CD4-positive, alpha-beta T cell treated with Interleukin-10 for 1 hour (primary cell): ENCODE measurements at regions not wholly inside any gene's neighbourhood (a gene's known extent, or its start where the extent isn't known, plus 50 kb on each side); places are given as distances from the start of the nearest gene placed in this dataset.
"Not testable (repeated sequence)": the region's sequence is repeated elsewhere in the genome, so short reads cannot be mapped to it uniquely, and the experiment has no call there.

Source experiments
- DNase-seq: peaks from one replicate; pipeline ENCODE4 v3.0.0-alpha.2; 2020

DNA sequence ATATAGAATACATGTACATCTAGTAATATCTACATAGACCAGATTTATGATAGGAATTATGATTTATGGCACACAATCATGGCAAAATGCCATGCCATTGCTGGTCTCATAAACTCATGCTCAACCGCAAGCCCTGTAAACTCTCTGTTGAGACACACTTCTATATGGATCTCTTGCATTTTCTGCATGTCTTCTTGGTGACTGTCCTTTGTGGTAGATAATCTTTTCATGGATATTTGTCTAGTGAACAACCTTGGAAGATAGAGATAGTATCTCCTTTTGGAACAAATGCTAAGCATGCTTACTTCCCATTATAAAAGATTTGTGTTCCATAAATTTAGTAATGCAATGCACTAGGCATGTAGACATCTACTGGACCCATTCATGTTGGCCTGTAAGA, 328.0 kb downstream of the NAF1 start:
- no peak for DNase-seq

DNA sequence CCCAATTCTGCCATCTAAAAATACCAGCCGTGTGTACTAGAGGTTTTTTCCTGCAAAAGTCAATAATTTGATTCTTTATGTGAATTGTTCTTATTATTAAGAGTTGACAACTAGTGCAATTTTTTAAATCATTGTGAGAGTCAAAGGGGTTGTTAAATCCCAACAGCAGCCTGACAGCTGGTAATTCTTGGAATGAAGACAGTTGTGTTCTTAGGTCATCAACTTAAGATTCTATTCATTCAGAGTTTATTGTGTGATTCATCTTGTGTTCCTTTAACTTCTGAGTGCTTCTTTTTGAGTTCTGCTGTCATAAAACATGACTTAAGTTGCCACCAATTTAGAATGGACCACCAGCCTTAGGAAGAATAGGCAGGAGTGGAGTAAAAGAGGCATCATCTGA, 329.0 kb downstream of the NAF1 start:
- DNase-seq, result no peak

DNA sequence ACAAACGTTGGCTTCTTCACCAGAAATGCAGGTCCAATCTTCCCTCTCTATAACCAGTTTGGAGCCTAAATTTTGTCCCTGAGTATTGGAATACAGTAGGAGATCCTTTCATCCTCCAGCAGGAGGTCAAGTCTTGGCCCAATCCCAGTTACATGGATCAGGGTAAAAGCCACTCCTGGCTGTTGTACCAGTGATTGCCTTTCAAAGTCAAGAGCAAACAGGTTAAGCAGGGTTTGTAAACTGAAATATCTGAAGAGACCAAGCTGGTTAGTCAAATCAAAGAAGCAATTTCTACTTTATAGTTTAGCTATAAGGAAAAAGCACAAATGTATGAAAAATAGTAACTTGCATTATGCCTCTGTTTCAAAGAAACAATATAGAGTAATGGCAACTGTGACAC, 329.4 kb downstream of the NAF1 start:
- DNase-seq, result no peak

DNA sequence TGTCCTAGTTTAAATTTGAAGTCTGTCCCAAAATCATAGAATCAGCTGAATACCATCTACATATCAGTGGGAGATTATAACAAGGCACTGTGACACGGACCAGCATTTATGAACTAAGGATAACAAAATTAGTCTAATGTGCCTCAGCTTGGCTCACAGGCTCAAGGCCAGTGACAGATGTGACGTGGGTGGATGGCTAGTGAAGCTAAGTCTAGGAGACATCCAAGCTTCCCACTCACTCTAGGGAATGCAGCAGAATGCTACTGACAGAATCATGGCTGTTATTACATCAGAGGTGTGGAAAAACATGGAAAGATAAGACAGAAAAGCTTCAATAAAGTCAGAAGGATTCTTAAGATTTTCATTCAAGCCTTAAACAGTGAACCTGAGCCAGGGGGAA, 329.9 kb downstream of the NAF1 start:
- no peak for DNase-seq

DNA sequence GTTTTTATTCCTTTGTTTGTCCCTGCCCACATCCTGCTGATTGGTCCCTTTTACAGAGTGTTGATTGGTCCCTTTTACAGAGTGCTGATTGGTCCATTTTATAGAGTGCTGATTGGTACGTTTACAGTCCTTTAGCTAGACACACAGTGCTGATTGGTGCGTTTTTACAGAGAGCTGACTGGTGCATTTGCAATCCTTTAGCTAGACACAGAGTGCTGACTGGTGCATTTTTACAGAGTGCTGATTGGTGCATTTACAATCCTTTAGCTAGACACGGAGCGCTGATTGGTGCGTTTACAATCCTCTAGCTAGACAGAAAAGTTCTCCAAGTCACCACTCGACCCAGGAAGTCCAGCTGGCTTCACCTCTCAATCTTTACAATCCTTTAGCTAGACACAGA, 330.4 kb downstream of the NAF1 start:
- not testable (repeated sequence) for DNase-seq

DNA sequence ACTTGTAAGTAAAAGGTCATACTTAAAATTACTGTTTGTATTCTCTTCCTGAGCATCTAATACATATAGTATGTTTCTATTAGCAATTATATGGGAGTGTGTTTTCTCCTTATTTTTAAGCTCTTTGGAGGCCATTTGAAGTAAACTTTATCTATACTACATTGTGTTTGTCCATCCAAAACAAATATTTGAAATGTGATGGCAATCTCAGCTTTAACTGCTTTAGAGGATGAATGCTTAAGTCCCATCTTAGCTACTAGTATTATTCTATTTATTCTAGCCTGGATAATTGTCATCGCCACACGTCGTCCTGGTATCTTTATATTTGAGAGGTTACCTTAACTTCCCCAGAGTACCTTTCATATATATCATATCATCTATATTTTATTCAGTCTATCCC, 335.8 kb downstream of the NAF1 start:
- DNase-seq, result no peak

DNA sequence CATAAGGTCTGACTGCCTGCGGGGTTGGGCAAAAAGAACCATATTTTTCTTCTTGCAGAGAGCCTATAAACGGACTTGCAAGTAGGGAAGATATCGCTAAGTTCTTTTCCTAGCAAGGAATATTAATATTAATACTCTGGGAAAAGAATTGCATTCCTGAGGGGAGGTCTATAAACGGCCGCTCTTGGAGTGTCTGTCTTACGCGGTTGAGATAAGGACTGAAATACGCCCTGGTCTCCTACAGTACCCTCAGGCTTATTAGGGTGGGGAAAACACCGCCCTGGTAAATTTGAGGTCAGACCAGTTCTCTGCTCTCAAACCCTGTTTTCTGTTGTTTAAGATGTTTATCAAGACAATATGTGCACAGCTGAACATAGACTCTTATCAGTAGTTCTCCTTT, 349.3 kb downstream of the NAF1 start:
- DNase-seq, result not testable (repeated sequence)

DNA sequence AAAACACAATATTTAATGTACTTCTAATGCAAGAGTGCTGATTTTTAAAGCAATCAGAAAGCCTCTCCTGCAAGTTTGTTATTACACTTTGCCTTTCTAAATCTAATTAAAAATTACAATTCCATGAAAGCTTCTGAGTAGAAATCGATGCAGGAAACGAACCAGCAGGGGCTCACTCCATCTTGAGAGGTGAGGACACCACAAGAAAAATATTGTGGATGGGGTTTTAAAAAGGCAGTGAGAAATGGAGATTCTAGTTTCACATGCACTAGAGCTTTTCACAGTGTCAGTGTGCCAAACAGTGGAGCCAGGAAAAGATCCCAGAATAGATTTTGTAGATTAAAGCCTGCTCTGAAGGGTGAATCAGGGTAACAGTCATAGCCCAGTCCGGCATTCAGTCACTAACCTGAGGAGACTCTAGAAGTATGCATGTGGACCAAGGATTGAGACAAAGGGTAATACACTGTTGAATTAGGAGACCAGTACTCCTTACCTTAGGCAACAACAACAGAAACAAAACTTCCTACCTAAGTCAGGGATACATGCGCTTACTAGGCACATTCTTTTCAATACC, 362.3 kb downstream of the NAF1 start:
- DNase-seq, result no peak

DNA sequence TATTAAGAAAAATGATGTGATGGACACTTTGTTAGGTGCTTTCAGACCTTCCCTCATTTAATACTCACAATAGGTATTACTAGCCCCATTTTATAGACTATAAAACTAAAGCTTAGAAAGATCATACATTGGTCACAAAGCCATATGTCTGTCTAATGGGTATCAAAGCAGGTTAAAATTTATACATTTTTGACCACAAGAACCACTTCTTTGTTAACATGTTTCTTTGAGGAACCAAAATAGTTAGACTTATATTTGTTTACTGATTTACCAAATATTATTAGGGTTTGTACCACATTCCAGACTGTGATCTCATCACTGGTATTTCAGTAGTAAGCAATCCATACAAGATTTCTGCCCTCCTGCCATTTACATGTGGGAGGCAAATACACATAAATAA, 363.3 kb downstream of the NAF1 start:
- DNase-seq, result no peak

DNA sequence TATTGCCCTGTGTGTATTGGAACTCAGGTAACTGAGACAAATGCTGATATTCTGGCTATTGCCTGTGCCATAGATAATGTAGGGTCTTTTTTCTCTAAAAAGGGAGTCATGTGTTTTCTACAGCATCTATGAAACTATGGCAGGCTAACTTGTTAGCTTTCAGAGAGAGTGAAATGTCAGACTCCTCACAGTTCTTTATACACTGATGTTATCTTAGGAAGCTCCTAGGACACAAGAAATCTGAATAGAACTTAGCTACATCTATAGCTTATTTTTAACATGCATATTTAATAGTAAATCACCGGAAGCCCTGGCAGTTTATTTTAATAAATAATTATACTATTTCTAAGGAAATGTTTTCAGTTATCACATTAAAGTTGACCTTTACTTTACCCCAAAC, 369.6 kb downstream of the NAF1 start:
- no peak for DNase-seq

DNA sequence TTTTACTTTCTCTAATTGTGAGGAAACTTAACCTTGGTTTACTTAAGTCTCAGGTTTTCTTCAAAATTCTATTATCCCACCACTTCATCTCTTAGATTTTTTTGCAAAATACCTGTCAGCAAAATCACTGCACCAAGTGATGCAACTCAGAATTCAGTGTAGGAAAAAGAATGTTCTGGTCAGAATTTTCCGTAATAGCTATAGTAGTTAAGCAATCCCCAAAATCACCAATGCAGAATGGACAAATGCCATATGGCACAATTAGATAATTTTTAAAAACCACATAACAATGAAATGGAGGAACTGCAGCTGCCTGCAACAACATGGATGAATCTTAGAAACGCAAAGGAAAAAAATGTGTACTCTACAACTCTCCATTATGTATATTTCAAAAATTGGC, 373.1 kb downstream of the NAF1 start:
- no peak for DNase-seq

DNA sequence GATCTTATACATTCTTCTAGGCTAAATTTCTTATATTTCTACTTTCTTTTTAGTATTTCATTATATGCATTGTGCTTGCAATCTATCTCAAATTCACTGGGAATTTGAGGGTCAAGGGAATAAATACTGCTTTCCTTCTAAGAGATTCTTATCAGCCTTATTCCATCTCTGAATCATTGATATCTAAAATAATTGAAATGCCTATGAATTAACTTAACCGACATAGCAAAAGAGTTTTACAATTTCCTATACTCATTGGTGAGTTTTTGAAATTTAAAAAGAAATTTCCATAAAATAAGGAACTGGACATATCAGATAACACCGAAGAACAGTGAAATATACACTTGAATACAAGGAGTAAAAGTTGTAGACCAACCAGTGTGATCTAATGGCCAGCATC, 373.7 kb downstream of the NAF1 start:
- no peak for DNase-seq

DNA sequence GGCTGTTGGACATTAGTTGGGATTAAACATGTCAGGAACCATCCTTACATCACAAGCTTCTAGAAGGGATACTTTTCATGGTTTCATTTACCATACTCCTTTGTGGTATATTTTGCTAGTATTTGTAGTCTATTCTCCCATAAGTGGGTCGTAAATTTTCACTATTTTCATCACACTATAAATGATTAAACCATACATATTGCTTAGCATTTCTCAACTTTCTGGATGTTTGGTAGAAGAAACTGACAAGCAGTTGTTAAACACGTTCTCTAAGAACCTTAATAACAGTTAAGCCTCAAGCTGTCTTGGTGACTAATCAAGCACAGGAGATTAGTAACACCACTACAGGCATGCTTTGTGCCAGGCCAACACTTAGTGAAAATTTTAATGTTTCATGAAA, 375.5 kb downstream of the NAF1 start:
- no peak for DNase-seq

DNA sequence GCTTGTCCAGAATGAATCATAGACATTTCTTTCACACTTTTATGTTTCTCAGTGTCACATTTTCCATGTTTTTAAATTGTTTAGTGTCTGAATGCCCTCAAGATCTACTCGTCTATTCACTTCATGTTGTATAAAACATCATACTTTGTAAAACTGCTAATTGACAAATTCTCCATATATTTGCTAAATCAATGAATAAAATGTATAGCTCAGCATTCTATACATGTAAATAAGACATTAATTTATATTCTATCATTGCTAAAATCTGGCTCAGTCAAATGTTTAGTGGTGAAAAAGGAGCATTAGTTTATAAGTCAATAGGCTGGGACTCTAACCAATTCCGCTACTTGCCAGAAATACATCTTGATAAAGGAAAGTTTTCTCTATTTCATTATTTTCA, 379.6 kb downstream of the NAF1 start:
- DNase-seq, result no peak

DNA sequence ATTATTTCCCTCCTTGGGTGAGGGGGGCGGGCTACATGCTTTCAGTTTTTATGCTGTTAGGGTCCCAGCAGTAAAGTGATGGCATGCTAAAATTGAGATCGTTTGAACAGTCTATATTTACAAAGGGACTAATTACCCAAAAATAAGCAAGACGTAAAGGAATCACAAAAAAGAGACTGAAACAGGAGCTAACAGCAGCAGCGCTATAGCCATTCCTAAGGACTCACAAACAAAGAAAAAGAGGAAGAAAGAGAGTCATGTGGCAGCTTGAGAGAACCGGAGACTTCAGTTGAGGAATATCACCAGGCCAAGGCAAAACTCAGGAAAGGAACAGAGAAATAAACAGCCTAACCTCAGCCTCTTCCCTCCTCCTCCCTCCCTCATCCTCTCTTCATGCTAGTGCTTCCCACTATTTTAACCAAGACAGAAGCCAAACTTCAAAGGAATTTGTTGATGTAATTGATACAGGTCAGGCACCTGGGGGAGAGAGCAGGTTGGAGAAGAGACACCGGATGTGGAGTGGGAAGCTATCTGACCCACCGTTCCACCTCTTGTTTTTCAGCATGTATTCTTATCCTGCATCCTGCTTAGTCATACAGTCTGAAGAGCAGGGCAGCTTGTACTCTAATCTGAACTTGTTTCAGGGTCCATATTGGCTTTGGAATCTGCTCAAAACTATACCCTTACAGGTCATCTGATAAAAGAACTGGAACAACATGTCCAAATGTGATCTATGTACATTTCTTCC, 383.7 kb downstream of the NAF1 start:
- DNase-seq, result no peak

DNA sequence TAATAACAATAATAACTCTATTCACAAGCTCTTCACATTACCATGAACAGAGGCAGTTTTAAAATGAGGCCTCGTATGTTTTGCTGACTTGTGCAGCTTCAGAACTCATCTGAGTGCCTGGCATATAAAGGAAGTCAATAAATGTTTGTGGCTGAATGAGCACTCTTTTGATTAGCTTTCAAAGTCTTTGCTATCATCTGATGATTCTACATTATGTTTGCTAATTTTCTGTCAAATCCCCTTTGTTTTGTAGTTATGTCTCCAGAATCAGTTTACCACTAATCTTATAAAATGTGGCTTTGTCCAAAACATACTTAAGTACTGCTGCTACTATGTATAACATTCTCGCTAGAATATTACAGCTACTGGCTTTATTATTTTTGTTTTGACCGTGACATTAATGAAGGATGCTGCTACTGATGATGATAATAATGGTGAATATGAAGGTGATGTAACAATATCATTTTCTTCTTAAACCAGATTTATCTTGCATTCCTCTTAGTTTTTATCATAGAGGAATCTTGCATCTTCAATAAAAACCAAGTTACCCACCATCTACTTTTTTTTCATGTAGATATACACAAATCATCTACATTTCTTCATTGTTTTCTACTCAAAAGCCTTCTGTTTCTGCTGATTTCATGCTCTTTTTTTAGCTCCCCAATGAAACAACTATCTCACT, 384.5 kb downstream of the NAF1 start:
- no peak for DNase-seq

DNA sequence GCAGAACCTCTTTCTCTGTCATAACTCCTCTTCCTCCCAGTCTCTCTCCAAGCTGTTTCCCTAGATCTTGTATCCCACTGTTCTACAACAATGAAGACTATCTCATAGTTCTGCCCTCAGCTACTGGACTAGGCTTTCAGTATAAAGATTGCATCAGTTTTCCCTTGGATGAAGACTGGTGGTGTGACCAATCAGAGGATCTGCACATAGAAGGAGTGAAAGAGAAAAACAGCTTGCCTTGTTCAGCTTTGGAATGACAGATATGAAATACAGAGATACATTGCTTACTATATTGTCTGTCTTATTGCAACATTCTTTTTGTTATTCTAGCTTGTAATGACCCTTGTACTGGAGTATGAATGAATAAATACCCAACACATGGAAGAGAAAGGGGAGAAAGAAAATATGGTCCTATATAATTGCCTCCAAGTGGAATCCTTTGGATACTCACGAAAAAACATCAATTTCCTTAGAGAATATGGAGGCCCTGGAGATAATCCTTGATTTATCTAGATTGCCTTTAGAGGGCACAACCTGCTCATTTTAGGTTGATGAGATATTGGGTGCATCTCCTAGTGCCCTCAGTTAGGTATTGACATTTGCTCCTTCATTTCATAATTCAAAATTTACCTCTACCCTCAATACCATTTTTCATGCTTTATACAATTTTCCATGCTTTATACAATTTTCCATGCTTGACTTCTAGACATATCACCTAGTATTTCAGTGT, 395.8 kb downstream of the NAF1 start:
- no peak for DNase-seq

DNA sequence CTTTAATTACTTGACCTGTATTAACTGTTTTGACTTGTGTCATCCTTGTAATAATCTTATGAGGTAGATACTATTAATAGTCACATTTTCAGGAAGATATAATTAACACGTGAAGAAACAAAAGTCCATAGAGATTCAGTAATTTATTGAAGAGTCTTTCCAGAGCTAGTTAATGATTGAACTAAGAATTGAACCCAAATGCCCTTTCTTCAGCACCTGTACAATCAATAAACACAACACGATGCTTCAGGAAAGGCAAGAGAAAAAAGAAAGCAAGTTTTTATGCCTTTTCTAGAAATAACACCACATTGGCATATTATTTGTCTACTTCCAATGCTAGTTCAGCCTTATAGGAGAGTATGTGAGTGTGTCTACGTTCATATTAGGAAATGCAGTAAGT, 399.6 kb downstream of the NAF1 start:
- DNase-seq, result no peak

DNA sequence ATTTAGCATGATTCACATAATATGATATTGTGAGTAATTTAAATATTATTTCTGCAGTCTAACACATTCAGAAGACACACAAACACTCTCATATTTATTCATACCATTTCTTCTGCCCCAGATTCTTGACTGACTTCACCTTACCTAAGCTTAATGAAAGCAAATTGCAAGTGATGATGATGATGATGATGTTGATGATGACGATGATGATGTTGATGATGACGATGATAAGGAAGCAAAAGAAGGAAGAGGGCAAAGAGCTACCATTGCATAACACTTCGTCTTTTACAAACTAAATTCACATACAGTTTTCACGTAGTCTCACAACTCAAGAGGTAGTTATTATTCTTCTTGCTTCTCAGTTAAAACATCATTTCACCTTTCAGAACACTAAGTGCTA, 404.7 kb downstream of the NAF1 start:
- DNase-seq, result no peak

DNA sequence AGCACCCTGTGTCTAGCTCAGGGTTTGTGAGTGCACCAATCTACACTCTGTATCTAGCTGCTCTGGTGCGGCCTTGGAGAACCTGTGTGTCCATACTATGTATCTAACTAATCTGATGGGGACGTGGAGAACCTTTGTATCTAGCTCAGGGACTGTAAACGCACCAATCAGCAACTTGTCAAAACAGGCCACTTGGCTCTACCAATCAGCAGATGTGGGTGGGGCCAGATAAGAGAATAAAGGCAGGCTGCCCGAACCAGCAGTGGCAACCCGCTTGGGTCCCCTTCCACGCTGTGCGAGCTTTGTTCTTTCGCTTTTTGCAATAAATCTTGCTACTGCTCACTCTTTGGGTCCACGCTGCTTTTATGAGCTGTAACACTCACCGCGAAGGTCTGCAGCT, 426.5 kb downstream of the NAF1 start:
- DNase-seq, result not testable (repeated sequence)

DNA sequence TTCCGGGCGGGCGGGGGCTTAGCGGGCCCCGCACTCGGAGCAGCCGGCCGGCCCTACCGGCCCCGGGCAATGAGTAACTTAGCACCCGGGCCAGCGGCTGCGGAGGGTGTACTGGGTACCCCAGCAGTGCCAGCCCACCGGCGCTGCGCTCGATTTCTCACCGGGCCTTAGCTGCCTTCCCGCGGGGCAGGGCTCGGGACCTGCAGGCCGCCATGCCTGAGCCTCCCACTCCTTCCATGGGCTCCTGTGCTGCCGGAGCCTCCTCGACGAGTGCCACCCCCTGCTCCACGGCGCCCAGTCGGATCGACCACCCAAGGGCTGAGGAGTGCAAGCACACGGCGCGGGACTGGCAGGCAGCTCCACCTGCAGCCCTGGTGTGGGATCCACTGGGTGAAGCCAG, 427.1 kb downstream of the NAF1 start:
- not testable (repeated sequence) for DNase-seq

DNA sequence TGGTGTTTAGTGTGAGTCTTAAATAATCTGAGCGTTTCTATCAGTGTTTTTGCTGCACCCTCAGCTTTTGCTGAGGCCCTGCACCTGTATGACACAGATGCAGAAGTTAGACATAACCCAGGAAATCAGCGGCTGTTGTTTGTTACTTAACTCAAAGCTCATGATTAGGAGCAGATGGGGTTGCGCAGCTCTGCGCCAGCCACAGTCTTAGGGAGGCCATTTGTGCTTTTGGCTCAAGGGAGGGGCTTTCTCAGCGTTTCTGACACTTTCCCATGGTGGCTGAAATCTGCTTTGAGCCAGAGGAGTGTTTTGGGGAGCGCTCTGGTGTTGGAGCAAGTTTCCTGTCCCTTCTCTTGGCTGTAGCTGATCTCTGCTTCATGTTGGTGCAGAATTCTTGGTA, 433.8 kb downstream of the NAF1 start:
- no peak for DNase-seq

DNA sequence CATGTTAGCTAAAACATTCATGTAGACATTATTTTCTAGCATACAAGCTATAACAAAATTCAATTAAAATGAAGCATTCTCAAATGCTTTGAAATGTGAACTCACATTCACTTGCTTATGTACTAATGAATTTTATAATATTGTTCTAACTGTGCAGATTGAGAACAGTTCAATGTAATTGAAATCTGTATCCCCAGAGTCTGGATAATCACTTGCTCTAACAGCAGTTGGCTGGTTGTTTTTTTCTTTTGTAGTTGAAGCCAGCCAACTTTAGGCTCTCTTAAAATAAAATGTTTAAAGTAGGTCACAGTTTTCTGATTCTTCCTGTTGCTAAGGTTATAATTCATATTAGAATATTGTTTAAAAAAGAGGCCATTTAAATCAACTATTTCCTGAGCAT, 438.9 kb downstream of the NAF1 start:
- no peak for DNase-seq

DNA sequence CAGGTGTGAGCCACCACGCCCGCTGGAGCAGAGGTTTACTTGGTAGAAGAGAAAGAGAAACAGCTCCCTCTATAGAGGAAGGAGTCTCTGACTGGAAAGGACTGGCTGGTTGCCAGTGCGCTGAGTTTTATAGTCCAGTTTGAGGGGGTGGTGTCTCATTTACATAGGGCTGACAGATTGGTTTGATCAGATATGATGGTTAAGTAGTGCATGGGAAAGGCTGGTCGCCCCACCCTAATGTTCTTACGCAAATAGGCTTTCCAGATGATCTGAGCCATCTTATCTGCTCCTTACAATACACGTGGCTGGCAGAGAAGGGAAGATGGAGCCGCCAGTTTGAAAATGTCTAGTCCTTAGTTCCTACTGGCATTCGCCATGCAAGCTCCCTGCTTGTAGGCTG, 439.5 kb downstream of the NAF1 start:
- no peak for DNase-seq
